ENCODE measurements at regions not wholly inside any gene's neighbourhood (a gene's known extent, or its start where the extent isn't known, plus 50 kb on each side); places are given as distances from the start of the nearest gene placed in this dataset.

GRCh38 chr3:160154596-160154995 is 70.6 kb upstream of the C3orf80 start:
- no peak for TF ChIP-seq CTCF (IDR thresholded peaks at IDR 0.05 in 4 of 5, conservative IDR thresholded peaks at IDR 0.05 in 1 of 5)
- no peak for TF ChIP-seq POLR2A (IDR thresholded peaks at IDR 0.05)
